ENCODE measurements at regions not wholly inside any gene's neighbourhood (a gene's known extent, or its start where the extent isn't known, plus 50 kb on each side); places are given as distances from the start of the nearest gene placed in this dataset.
"Not testable (repeated sequence)": the region's sequence is repeated elsewhere in the genome, so short reads cannot be mapped to it uniquely, and the experiment has no call there.

GRCh38 chr9:85878872-85879597, 61.9 kb upstream of the NAA35 start:
- DNase-seq, result not testable (repeated sequence)

- not testable (repeated sequence) for DNase-seq
Observed at GRCh38 chr9:85880507-85880906, 60.4 kb upstream of the NAA35 start.

- DNase-seq, result no peak
Observed at GRCh38 chr9:85884256-85884655, 56.7 kb upstream of the NAA35 start.

GRCh38 chr9:85890962-85891361, 50.0 kb upstream of the NAA35 start:
- no peak for DNase-seq

Data from amygdala (tissue), 56 donors.